Mesothelial cell of epicardium (in vitro differentiated cells): ENCODE measurements at regions not wholly inside any gene's neighbourhood (a gene's known extent, or its start where the extent isn't known, plus 50 kb on each side); places are given as distances from the start of the nearest gene placed in this dataset.

Experiments
- DNase-seq, 2 experiments: peaks; one replicate each; pipeline ENCODE4 v3.0.0; 2021; ENCODE audit warnings: low spot score in 2 of 2; ENCODE audit not compliant: unreplicated experiment in 2 of 2
- H3K27ac Mint-ChIP-seq: 2 replicates; pipeline ENCODE4 v1.8.0; 2021; ENCODE audit warnings: mixed read lengths
- H3K27me3 Mint-ChIP-seq: 2 replicates; pipeline ENCODE4 v1.8.0; 2021; ENCODE audit warnings: low read depth, mixed read lengths
- H3K36me3 Mint-ChIP-seq: 2 replicates; pipeline ENCODE4 v1.8.0; 2021; ENCODE audit warnings: mixed read lengths
- H3K4me1 Mint-ChIP-seq: 2 replicates; pipeline ENCODE4 v1.8.0; 2021; ENCODE audit warnings: mixed read lengths
- H3K4me3 Mint-ChIP-seq: 2 replicates; pipeline ENCODE4 v1.8.0; 2021; ENCODE audit warnings: mild to moderate bottlenecking, moderate library complexity, mixed read lengths
- H3K9me3 Mint-ChIP-seq: 2 replicates; pipeline ENCODE4 v1.8.0; 2021; ENCODE audit warnings: mixed read lengths
- TF ChIP-seq, protein P1 (sequence below): fragments of 200-600 bp; sonication (generic); IDR thresholded peaks from one replicate; pipeline ENCODE4 v1.5.0; 2021; ENCODE audit warnings: antibody characterized with exemption; ENCODE audit not compliant: unreplicated experiment

DNA sequence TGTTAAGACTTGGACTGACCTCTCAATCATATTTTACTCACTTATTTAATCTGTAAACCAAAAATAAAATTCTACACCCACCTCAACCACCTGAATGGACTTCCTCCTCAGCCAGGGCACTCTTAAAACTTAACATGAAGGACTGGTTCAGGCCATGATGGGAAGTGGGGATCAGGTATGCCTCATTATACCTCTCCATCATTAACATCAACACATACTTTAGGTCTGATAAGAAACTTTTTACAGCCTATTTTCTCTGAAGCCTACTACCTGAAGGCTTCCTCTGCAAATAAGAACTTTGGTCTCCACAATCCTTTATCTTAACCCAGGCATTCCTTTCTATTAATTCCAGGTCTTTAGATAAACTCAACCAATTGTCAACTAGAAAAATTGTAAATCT, 390.0 kb downstream of the AASDHPPT start:
- no peaks in the 10 kb centered on the region for H3K9me3 Mint-ChIP-seq
- H3K36me3 Mint-ChIP-seq = no peaks in the 10 kb centered on the region
- DNase-seq = no peak
- H3K27ac Mint-ChIP-seq = no peak overlapping the region
- peaks cover 43% of the 10 kb centered on the region for H3K4me1 Mint-ChIP-seq
- TF ChIP-seq, protein P1, sequence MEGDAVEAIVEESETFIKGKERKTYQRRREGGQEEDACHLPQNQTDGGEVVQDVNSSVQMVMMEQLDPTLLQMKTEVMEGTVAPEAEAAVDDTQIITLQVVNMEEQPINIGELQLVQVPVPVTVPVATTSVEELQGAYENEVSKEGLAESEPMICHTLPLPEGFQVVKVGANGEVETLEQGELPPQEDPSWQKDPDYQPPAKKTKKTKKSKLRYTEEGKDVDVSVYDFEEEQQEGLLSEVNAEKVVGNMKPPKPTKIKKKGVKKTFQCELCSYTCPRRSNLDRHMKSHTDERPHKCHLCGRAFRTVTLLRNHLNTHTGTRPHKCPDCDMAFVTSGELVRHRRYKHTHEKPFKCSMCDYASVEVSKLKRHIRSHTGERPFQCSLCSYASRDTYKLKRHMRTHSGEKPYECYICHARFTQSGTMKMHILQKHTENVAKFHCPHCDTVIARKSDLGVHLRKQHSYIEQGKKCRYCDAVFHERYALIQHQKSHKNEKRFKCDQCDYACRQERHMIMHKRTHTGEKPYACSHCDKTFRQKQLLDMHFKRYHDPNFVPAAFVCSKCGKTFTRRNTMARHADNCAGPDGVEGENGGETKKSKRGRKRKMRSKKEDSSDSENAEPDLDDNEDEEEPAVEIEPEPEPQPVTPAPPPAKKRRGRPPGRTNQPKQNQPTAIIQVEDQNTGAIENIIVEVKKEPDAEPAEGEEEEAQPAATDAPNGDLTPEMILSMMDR = no peak
- no peak overlapping the region for H3K4me3 Mint-ChIP-seq
- H3K27me3 Mint-ChIP-seq = peaks cover 2% of the 10 kb centered on the region

DNA sequence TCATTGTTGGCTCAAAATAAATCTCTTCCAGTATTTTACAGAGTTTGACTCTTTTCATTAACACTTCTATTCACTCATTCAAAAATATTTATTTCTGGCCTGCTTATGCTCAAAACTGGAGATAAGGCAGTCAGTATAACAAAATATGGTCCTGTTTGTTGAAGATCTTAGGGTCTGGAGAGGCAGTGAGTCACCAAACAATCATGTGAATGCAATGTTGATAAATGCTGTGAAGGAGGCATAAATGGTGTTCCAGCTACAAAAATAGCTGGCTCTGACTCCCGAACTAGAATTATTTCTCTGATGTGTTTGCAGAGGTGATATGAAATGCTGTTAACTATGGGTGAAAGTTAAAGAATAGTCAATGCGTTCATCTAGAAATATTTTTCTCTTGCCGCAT, 390.6 kb downstream of the AASDHPPT start:
- Mint-ChIP-seq H3K27me3 (peaks cover 2% of the 10 kb centered on the region), H3K4me3 (no peak overlapping the region), H3K9me3 (no peaks in the 10 kb centered on the region), H3K27ac (no peak overlapping the region), H3K36me3 (no peaks in the 10 kb centered on the region), H3K4me1 (peaks cover 39% of the 10 kb centered on the region)
- DNase-seq = no peak
- TF ChIP-seq, protein P1 = no peak

DNA sequence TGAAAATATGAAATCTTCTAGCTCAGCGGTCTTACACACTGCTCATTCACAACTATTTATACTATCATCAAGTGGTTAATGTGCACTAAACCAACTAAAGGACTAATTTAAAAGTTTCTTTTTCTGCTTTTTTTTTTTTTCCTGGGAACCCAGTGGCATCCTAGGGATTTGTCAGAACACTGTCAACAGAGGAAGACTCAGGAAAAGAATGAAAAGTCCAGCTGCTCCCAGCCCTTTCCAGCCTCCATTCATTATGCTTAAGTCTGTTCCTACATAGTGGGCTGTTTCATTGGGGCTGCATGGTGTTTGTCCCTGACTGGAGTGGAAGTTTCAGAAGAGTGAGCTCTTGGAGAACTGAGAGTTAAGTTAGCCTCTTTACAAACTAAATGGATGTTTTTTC, 391.1 kb downstream of the AASDHPPT start:
- TF ChIP-seq, protein P1 = no peak
- H3K27ac Mint-ChIP-seq = no peak overlapping the region
- H3K4me3 Mint-ChIP-seq = no peak overlapping the region
- H3K27me3 Mint-ChIP-seq = peaks cover 2% of the 10 kb centered on the region
- H3K9me3 Mint-ChIP-seq = peaks cover 2% of the 10 kb centered on the region
- DNase-seq = no peak
- H3K36me3 Mint-ChIP-seq = no peaks in the 10 kb centered on the region
- peaks cover 35% of the 10 kb centered on the region for H3K4me1 Mint-ChIP-seq

DNA sequence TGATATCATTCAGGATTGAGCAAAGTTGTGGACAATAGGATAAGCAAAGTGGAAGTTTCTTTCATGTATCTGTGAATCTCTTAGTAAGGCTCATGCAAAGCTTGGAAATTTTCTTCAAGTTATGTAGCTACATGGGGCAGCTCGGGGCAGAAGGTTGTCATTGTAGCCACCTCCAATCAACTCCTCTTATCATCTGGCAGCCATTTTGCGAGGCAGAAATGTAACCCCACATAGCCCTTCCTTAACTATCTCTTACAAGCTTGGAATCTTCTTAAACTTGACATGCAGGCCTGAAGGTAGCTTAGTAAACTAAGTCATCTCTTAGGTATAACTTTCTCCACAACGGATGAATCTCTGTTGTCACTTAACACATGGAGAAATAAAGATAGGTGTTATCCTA, 392.8 kb downstream of the AASDHPPT start:
- H3K27me3 Mint-ChIP-seq = no peaks in the 10 kb centered on the region
- no peak for DNase-seq
- no peak overlapping the region for H3K27ac Mint-ChIP-seq
- H3K4me3 Mint-ChIP-seq = no peak overlapping the region
- H3K4me1 Mint-ChIP-seq = peaks cover 27% of the 10 kb centered on the region
- TF ChIP-seq, protein P1 = no peak
- H3K9me3 Mint-ChIP-seq = peaks cover 10% of the 10 kb centered on the region
- H3K36me3 Mint-ChIP-seq = no peaks in the 10 kb centered on the region

DNA sequence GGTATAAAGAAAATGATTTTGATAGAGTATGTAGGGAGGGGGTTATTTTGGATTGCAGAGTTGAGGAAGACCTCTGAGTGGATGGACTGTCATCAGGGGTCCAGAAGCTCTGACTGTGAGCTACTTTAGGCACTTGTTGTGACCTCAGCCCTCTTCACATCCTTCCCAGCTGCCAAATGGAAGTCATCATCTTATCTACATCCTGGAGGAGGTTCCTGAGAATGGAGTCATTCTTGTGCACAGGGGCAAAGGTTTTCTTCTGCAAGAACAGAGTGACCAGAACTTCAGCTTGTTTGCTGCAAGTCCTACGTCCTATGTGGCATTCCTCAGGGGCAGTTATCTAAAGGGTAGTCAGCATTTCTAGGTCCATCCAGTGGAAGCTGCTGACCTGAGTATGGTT, 393.8 kb downstream of the AASDHPPT start:
- no peaks in the 10 kb centered on the region for H3K36me3 Mint-ChIP-seq
- H3K9me3 Mint-ChIP-seq = peaks cover 10% of the 10 kb centered on the region
- peaks cover 23% of the 10 kb centered on the region for H3K4me1 Mint-ChIP-seq
- H3K27me3 Mint-ChIP-seq = no peaks in the 10 kb centered on the region
- no peak overlapping the region for H3K4me3 Mint-ChIP-seq
- no peak for DNase-seq
- TF ChIP-seq, protein P1 = no peak
- no peak overlapping the region for H3K27ac Mint-ChIP-seq

DNA sequence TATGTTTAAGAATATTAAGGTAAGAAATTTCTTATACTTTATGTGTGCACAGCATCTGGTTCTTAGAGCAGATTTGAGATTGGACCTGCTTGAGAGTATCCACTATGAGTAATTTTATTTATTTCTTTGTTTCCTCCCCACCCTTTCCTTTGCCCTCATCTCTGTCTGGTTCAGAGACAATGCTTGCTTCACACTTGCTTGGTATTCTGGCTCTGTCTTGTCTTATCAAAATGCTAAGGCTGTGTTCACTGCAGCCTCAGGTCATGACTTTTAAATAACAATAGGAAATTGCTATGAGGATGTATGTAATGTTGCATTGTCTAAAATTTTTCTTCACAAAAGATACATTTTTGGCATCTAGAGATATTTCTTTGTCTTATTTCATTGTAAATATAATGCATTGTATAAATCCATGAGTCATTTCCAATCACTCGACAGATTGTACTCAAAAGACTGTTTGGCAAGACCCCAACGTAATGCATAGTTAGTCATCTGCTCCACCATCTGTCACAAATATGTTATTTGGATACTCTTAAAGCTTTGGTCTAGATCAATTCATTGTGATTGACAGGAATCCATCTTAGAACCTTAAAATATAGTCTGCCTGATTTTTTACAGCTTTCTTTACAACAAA, 395.7 kb downstream of the AASDHPPT start:
- H3K4me1 Mint-ChIP-seq = peaks cover 7% of the 10 kb centered on the region
- H3K4me3 Mint-ChIP-seq = no peak overlapping the region
- no peaks in the 10 kb centered on the region for H3K27me3 Mint-ChIP-seq

More for the DNA sequence above, 395.7 kb downstream of the AASDHPPT start:
- TF ChIP-seq, protein P1 = no peak
- no peak for DNase-seq
- Mint-ChIP-seq H3K27ac (no peak overlapping the region), H3K36me3 (no peaks in the 10 kb centered on the region), H3K9me3 (peaks cover 10% of the 10 kb centered on the region)
